ENCODE measurements at regions not wholly inside any gene's neighbourhood (a gene's known extent, or its start where the extent isn't known, plus 50 kb on each side); places are given as distances from the start of the nearest gene placed in this dataset.
"Not testable (repeated sequence)": the region's sequence is repeated elsewhere in the genome, so short reads cannot be mapped to it uniquely, and the experiment has no call there.

GRCh38 chr4:123631786-123632692 is 235.4 kb downstream of the SPRY1 start:
- H3K27ac Mint-ChIP-seq: no peak overlapping the region
- H3K27me3 Mint-ChIP-seq: no peaks in the 10 kb centered on the region
- peaks cover 16% of the 10 kb centered on the region for H3K9me3 Mint-ChIP-seq
- peaks cover 11% of the 10 kb centered on the region for H3K4me1 Mint-ChIP-seq (ENCODE audit: low read depth)
- H3K36me3 Mint-ChIP-seq (ENCODE audit: low read depth): peaks cover 2% of the 10 kb centered on the region
- no peak overlapping the region for H3K4me3 Mint-ChIP-seq

GRCh38 chr4:123632693-123633030 is 236.1 kb downstream of the SPRY1 start:
- H3K27me3 Mint-ChIP-seq: no peaks in the 10 kb centered on the region
- peaks cover 19% of the 10 kb centered on the region for H3K9me3 Mint-ChIP-seq

GRCh38 chr4:123638834-123639233 is 242.2 kb downstream of the SPRY1 start:
- H3K9me3 Mint-ChIP-seq: peaks cover 27% of the 10 kb centered on the region
- peaks cover 11% of the 10 kb centered on the region for H3K36me3 Mint-ChIP-seq (ENCODE audit: low read depth)
- peaks cover 8% of the 10 kb centered on the region for H3K4me1 Mint-ChIP-seq (ENCODE audit: low read depth)
- no peak overlapping the region for H3K4me3 Mint-ChIP-seq
- H3K27ac Mint-ChIP-seq: no peak overlapping the region
- no peaks in the 10 kb centered on the region for H3K27me3 Mint-ChIP-seq

More at GRCh38 chr4:123632693-123633030, 236.1 kb downstream of the SPRY1 start:
- Mint-ChIP-seq H3K27ac (no peak overlapping the region), H3K4me3 (no peak overlapping the region), H3K36me3 (ENCODE audit: low read depth) (peaks cover 5% of the 10 kb centered on the region), H3K4me1 (ENCODE audit: low read depth) (peaks cover 11% of the 10 kb centered on the region)

- H3K27ac Mint-ChIP-seq: peak overlapping the region; percentile 88
These were observed 243.7 kb downstream of the SPRY1 start for GRCh38 chr4:123640271-123640670.

GRCh38 chr4:123640824-123641223 is 244.2 kb downstream of the SPRY1 start:
- Mint-ChIP-seq H3K27me3 (no peaks in the 10 kb centered on the region), H3K9me3 (peaks cover 23% of the 10 kb centered on the region), H3K36me3 (ENCODE audit: low read depth) (peaks cover 11% of the 10 kb centered on the region), H3K4me1 (ENCODE audit: low read depth) (peaks cover 8% of the 10 kb centered on the region), H3K4me3 (no peak overlapping the region), H3K27ac (no peak overlapping the region)

More at GRCh38 chr4:123640271-123640670, 243.7 kb downstream of the SPRY1 start:
- no peak overlapping the region for H3K4me3 Mint-ChIP-seq
- peaks cover 8% of the 10 kb centered on the region for H3K4me1 Mint-ChIP-seq (ENCODE audit: low read depth)
- peaks cover 23% of the 10 kb centered on the region for H3K9me3 Mint-ChIP-seq
- peaks cover 11% of the 10 kb centered on the region for H3K36me3 Mint-ChIP-seq (ENCODE audit: low read depth)
- H3K27me3 Mint-ChIP-seq: no peaks in the 10 kb centered on the region

GRCh38 chr4:123643691-123644090 is 247.1 kb downstream of the SPRY1 start:
- no peak overlapping the region for H3K4me3 Mint-ChIP-seq
- H3K36me3 Mint-ChIP-seq (ENCODE audit: low read depth): no peaks in the 10 kb centered on the region
- peaks cover 9% of the 10 kb centered on the region for H3K4me1 Mint-ChIP-seq (ENCODE audit: low read depth)

GRCh38 chr4:123649250-123649644 is 252.7 kb downstream of the SPRY1 start:
- Mint-ChIP-seq H3K27ac (no peak overlapping the region), H3K4me3 (no peak overlapping the region), H3K27me3 (no peaks in the 10 kb centered on the region), H3K36me3 (ENCODE audit: low read depth) (no peaks in the 10 kb centered on the region), H3K4me1 (ENCODE audit: low read depth) (peaks cover 6% of the 10 kb centered on the region), H3K9me3 (peaks cover 2% of the 10 kb centered on the region)

More at GRCh38 chr4:123643691-123644090, 247.1 kb downstream of the SPRY1 start:
- H3K9me3 Mint-ChIP-seq: no peaks in the 10 kb centered on the region
- H3K27ac Mint-ChIP-seq: no peak overlapping the region
- H3K27me3 Mint-ChIP-seq: no peaks in the 10 kb centered on the region

GRCh38 chr4:123649645-123650391 is 253.2 kb downstream of the SPRY1 start:
- Mint-ChIP-seq H3K4me1 (ENCODE audit: low read depth) (peaks cover 6% of the 10 kb centered on the region), H3K27ac (no peak overlapping the region), H3K9me3 (peaks cover 6% of the 10 kb centered on the region), H3K27me3 (no peaks in the 10 kb centered on the region), H3K36me3 (ENCODE audit: low read depth) (no peaks in the 10 kb centered on the region), H3K4me3 (no peak overlapping the region)

GRCh38 chr4:123651066-123651465 is 254.5 kb downstream of the SPRY1 start:
- no peaks in the 10 kb centered on the region for H3K36me3 Mint-ChIP-seq (ENCODE audit: low read depth)
- peaks cover 13% of the 10 kb centered on the region for H3K9me3 Mint-ChIP-seq
- H3K4me3 Mint-ChIP-seq: no peak overlapping the region
- H3K27me3 Mint-ChIP-seq: no peaks in the 10 kb centered on the region
- H3K4me1 Mint-ChIP-seq (ENCODE audit: low read depth): peaks cover 6% of the 10 kb centered on the region
- no peak overlapping the region for H3K27ac Mint-ChIP-seq

- peaks cover 13% of the 10 kb centered on the region for H3K9me3 Mint-ChIP-seq
- H3K4me3 Mint-ChIP-seq: no peak overlapping the region
- no peaks in the 10 kb centered on the region for H3K27me3 Mint-ChIP-seq
- no peaks in the 10 kb centered on the region for H3K36me3 Mint-ChIP-seq (ENCODE audit: low read depth)
- H3K27ac Mint-ChIP-seq: no peak overlapping the region
- H3K4me1 Mint-ChIP-seq (ENCODE audit: low read depth): peaks cover 6% of the 10 kb centered on the region
These were observed 255.1 kb downstream of the SPRY1 start for GRCh38 chr4:123651536-123652180.

GRCh38 chr4:123652476-123652875 is 255.9 kb downstream of the SPRY1 start:
- Mint-ChIP-seq H3K4me1 (ENCODE audit: low read depth) (peaks cover 12% of the 10 kb centered on the region), H3K27me3 (no peaks in the 10 kb centered on the region), H3K9me3 (peaks cover 19% of the 10 kb centered on the region)

GRCh38 chr4:123653236-123653635 is 256.6 kb downstream of the SPRY1 start:
- Mint-ChIP-seq H3K36me3 (ENCODE audit: low read depth) (peaks cover 8% of the 10 kb centered on the region), H3K27me3 (no peaks in the 10 kb centered on the region), H3K27ac (no peak overlapping the region), H3K4me1 (ENCODE audit: low read depth) (peaks cover 20% of the 10 kb centered on the region), H3K9me3 (peaks cover 19% of the 10 kb centered on the region), H3K4me3 (no peak overlapping the region)

More at GRCh38 chr4:123652476-123652875, 255.9 kb downstream of the SPRY1 start:
- H3K36me3 Mint-ChIP-seq (ENCODE audit: low read depth): peaks cover 7% of the 10 kb centered on the region
- no peak overlapping the region for H3K4me3 Mint-ChIP-seq
- H3K27ac Mint-ChIP-seq: no peak overlapping the region

GRCh38 chr4:123656746-123657294 is 260.2 kb downstream of the SPRY1 start:
- peaks cover 19% of the 10 kb centered on the region for H3K9me3 Mint-ChIP-seq
- not testable (repeated sequence) for H3K27me3 Mint-ChIP-seq; H3K27ac Mint-ChIP-seq; H3K36me3 Mint-ChIP-seq (ENCODE audit: low read depth); H3K4me3 Mint-ChIP-seq
- peaks cover 18% of the 10 kb centered on the region for H3K4me1 Mint-ChIP-seq (ENCODE audit: low read depth)

GRCh38 chr4:123657606-123658005 is 261.0 kb downstream of the SPRY1 start:
- Mint-ChIP-seq H3K27ac (peak overlapping the region; percentile 57), H3K9me3 (peaks cover 19% of the 10 kb centered on the region), H3K4me1 (ENCODE audit: low read depth) (peaks cover 18% of the 10 kb centered on the region)
- H3K27me3 Mint-ChIP-seq; H3K4me3 Mint-ChIP-seq; H3K36me3 Mint-ChIP-seq (ENCODE audit: low read depth): not testable (repeated sequence)

All from stimulated activated naive CD8-positive, alpha-beta T cell treated with anti-CD3 and anti-CD28 coated beads, Interleukin-15, Interleukin-2, amounts not matched to agents 100 ng/mL and 50 ng/mL, for 24 hours (primary cell).